HEK293 (cell line): ENCODE measurements at regions not wholly inside any gene's neighbourhood (a gene's known extent, or its start where the extent isn't known, plus 50 kb on each side); places are given as distances from the start of the nearest gene placed in this dataset.

ENCODE experiments used
- CTCF ChIA-PET: fragments of 350-600 bp; formaldehyde crosslinking; extraction: SDS; loops from one replicate; lab custom pipeline; 2021; ENCODE audit warnings: antibody characterized with exemption; lab: Yijun Ruan, JAX
- POLR2A ChIA-PET: fragments of 300-600 bp; formaldehyde crosslinking; extraction: SDS; loops from one replicate; lab custom pipeline; 2020; ENCODE audit warnings: antibody characterized with exemption, inconsistent platforms; lab: Yijun Ruan, JAX
- H3K27ac ChIP-seq: fragments of 200-500 bp; sonication (Bioruptor generic); 2 replicates; pipeline ENCODE4 v1.5.1; 2014; ENCODE audit warnings: low read depth, low read length, control low read depth, inconsistent platforms; ENCODE audit errors: extremely low read depth
- H3K36me3 ChIP-seq, 2 experiments: fragments of 200-500 bp in 1 of 2; sonication (Bioruptor generic) in 1 of 2; 1 replicate in 1 of 2; 2 replicates in 1 of 2; pipeline ENCODE4 v1.5.1; 2014 to 2017; ENCODE audit warnings: inconsistent platforms in 2 of 2, low read length in 2 of 2; ENCODE audit not compliant: control insufficient read depth in 2 of 2, insufficient read depth in 1 of 2
- H3K4me1 ChIP-seq: fragments of 200-500 bp; sonication (Bioruptor generic); 2 replicates; pipeline ENCODE4 v1.5.1; 2014; ENCODE audit warnings: mild to moderate bottlenecking, low read length, inconsistent platforms; ENCODE audit not compliant: control insufficient read depth, insufficient read depth
- H3K4me3 ChIP-seq: 2 replicates; pipeline ENCODE4 v1.5.1; 2011; ENCODE audit warnings: low read depth, mild to moderate bottlenecking, control low read depth, low read length, moderate library complexity
- H3K9me3 ChIP-seq: fragments of 200-500 bp; sonication (Bioruptor generic); 2 replicates; pipeline ENCODE4 v1.5.1; 2014; ENCODE audit warnings: low read depth, low read length, inconsistent platforms; ENCODE audit not compliant: control insufficient read depth, insufficient read depth
- ATF2 ChIP-seq: fragments of 450-650 bp; formaldehyde crosslinking; IDR thresholded peaks from 2 replicates; pipeline ENCODE4 v1.5.1; 2016; ENCODE audit warnings: missing biosample characterization, missing genetic modification characterization, low read depth
- GLI2 ChIP-seq: fragments of 450-650 bp; formaldehyde crosslinking; IDR thresholded peaks from 2 replicates; pipeline ENCODE4; 2017; ENCODE audit warnings: missing biosample characterization, missing genetic modification characterization, low read depth, borderline replicate concordance
- MEIS1 ChIP-seq: sonication (generic); formaldehyde crosslinking; IDR thresholded peaks from 2 replicates; pipeline ENCODE4 v1.8.1; 2022; ENCODE audit warnings: missing genetic modification reagents, mild to moderate bottlenecking, borderline replicate concordance
- OVOL3 ChIP-seq: fragments of 450-650 bp; formaldehyde crosslinking; IDR thresholded peaks from 2 replicates; pipeline ENCODE4 v1.5.1; 2016; ENCODE audit warnings: missing biosample characterization, missing genetic modification characterization
- RBAK ChIP-seq: fragments of 450-650 bp; formaldehyde crosslinking; IDR thresholded peaks from 2 replicates; pipeline ENCODE4 v1.5.1; 2016; ENCODE audit warnings: missing biosample characterization, missing genetic modification characterization
- ZBTB11 ChIP-seq: fragments of 450-650 bp; formaldehyde crosslinking; conservative IDR thresholded peaks from 2 replicates; pipeline ENCODE4 v1.5.1; 2016; ENCODE audit warnings: low read depth, missing biosample characterization, missing genetic modification characterization
- ZNF140 ChIP-seq: fragments of 450-650 bp; formaldehyde crosslinking; IDR thresholded peaks from 2 replicates; pipeline ENCODE4 v1.5.1; 2016; ENCODE audit warnings: missing biosample characterization, missing genetic modification characterization
- ZNF155 ChIP-seq: fragments of 450-650 bp; formaldehyde crosslinking; IDR thresholded peaks from 2 replicates; pipeline ENCODE4 v1.5.1; 2016; ENCODE audit warnings: missing biosample characterization, missing genetic modification characterization
- ZNF175 ChIP-seq: fragments of 450-650 bp; formaldehyde crosslinking; IDR thresholded peaks from 2 replicates; pipeline ENCODE4 v1.5.1; 2016; ENCODE audit warnings: missing biosample characterization, missing genetic modification characterization
- ZNF184 ChIP-seq: fragments of 450-650 bp; IDR thresholded peaks from 2 replicates; pipeline ENCODE4 v1.5.1; 2018; ENCODE audit warnings: missing biosample characterization, mild to moderate bottlenecking, missing genetic modification characterization
- ZNF223 ChIP-seq: fragments of 450-650 bp; formaldehyde crosslinking; IDR thresholded peaks from 2 replicates; pipeline ENCODE4 v1.5.1; 2016; ENCODE audit warnings: missing biosample characterization, missing genetic modification characterization
- ZNF239 ChIP-seq: fragments of 450-650 bp; formaldehyde crosslinking; IDR thresholded peaks from 2 replicates; pipeline ENCODE4 v1.5.1; 2016; ENCODE audit warnings: missing biosample characterization, missing genetic modification characterization
- ZNF341 ChIP-seq: fragments of 450-650 bp; formaldehyde crosslinking; IDR thresholded peaks from 2 replicates; pipeline ENCODE4; 2016; ENCODE audit warnings: low read depth, missing biosample characterization, missing genetic modification characterization
- ZNF571 ChIP-seq: fragments of 450-650 bp; formaldehyde crosslinking; IDR thresholded peaks from 2 replicates; pipeline ENCODE4 v1.5.0; 2017; ENCODE audit warnings: missing biosample characterization, missing genetic modification characterization
- ZNF629 ChIP-seq: fragments of 450-650 bp; formaldehyde crosslinking; IDR thresholded peaks from 2 replicates; pipeline ENCODE4 v1.5.1; 2017; ENCODE audit warnings: missing biosample characterization, missing genetic modification characterization
- ZNF843 ChIP-seq: fragments of 450-650 bp; formaldehyde crosslinking; IDR thresholded peaks from 2 replicates; pipeline ENCODE4 v1.5.1; 2016; ENCODE audit warnings: missing biosample characterization, missing genetic modification characterization
- ZSCAN23 ChIP-seq: fragments of 450-650 bp; formaldehyde crosslinking; IDR thresholded peaks from 2 replicates; pipeline ENCODE4 v1.5.1; 2016; ENCODE audit warnings: missing biosample characterization, missing genetic modification characterization

- TF ChIP-seq MEIS1 (CRISPR knock-in tag) (no peak), OVOL3 (tag by site-specific recombination) (no peak), ZNF155 (tag by site-specific recombination) (no peak), ZNF175 (no peak)
- TF ChIP-seq, all 188 proteins: peak for 0
These were observed 119.5 kb downstream of the MTX3 start (continued) for GRCh38 chr5:79871364-79872120.

GRCh38 chr5:79868163-79868670, 122.8 kb downstream of the MTX3 start:
- ChIA-PET CTCF (interaction anchor here (0.9 kb wide), 1 partner anchor 9 kb away, joined by 4 read pairs; no protein-coding TSS in a partner anchor), POLR2A (no interaction called here)
- H3K27ac ChIP-seq = no peak overlapping the region
- no peaks in the 10 kb centered on the region for H3K9me3 ChIP-seq
- no peak for TF ChIP-seq ZNF184
- no peak for TF ChIP-seq ZNF341 (tag by site-specific recombination)
- H3K36me3 ChIP-seq = no peaks in the 10 kb centered on the region
- no peaks in the 10 kb centered on the region for H3K4me1 ChIP-seq
- H3K4me3 ChIP-seq = no peak overlapping the region

- H3K36me3 ChIP-seq = no peaks in the 10 kb centered on the region
- H3K27ac ChIP-seq = no peak overlapping the region
- no peak for TF ChIP-seq ZNF629 (tag by site-specific recombination)
- no peak for TF ChIP-seq GLI2 (tag by site-specific recombination)
- TF ChIP-seq ZNF571 (tag by site-specific recombination) = no peak
- TF ChIP-seq ZNF239 (tag by site-specific recombination) = no peak
- no peak for TF ChIP-seq ZBTB11 (tag by site-specific recombination)
- TF ChIP-seq ZNF843 = no peak
- no peak for TF ChIP-seq RBAK
- TF ChIP-seq ZNF140 = no peak
- no peak for TF ChIP-seq ZSCAN23
- TF ChIP-seq ZNF223 (tag by site-specific recombination) = no peak
- TF ChIP-seq ATF2 (tag by site-specific recombination) = no peak
- no peaks in the 10 kb centered on the region for H3K9me3 ChIP-seq
- no peaks in the 10 kb centered on the region for H3K4me1 ChIP-seq
- POLR2A ChIA-PET = no interaction called here
- CTCF ChIA-PET = interaction anchor here (1.6 to 1.9 kb wide), 2 partner anchors 13 to 218 kb away, joined by 6 to 9 read pairs; no protein-coding TSS in a partner anchor
- no peak overlapping the region for H3K4me3 ChIP-seq
These were observed 125.5 kb downstream of the MTX3 start for GRCh38 chr5:79865579-79865978.
